Naive B cell (primary cell): ENCODE measurements at regions not wholly inside any gene's neighbourhood (a gene's known extent, or its start where the extent isn't known, plus 50 kb on each side); places are given as distances from the start of the nearest gene placed in this dataset.
"Not testable (repeated sequence)": the region's sequence is repeated elsewhere in the genome, so short reads cannot be mapped to it uniquely, and the experiment has no call there.

Experiments
- ATAC-seq, 2 donors: fragments of 150-1000 bp; cut with Tn5 transposase; 2 replicates each; pipeline ENCODE4 v1.10.0; 2021; ENCODE audit warnings: low read depth in 2 of 2, mild to moderate bottlenecking in 2 of 2, moderate library complexity in 2 of 2
- DNase-seq: peaks from one replicate; pipeline ENCODE4 v3.0.0; 2022
- H3K27ac Mint-ChIP-seq, 6 donors: one replicate each; pipeline ENCODE4 v1.8.0; 2020 to 2022; ENCODE audit warnings: mild to moderate bottlenecking in 6 of 6, mixed read lengths in 6 of 6, moderate library complexity in 5 of 6, inconsistent platforms in 2 of 6
- H3K27me3 Mint-ChIP-seq, 3 donors: one replicate each; pipeline ENCODE4 v1.8.0; 2021 to 2022; ENCODE audit warnings: mixed read lengths in 3 of 3, mild to moderate bottlenecking in 1 of 3
- H3K36me3 Mint-ChIP-seq, 2 donors: one replicate each; pipeline ENCODE4 v1.8.0; 2020 to 2022; ENCODE audit warnings: mixed read lengths in 2 of 2, inconsistent platforms in 1 of 2, mild to moderate bottlenecking in 1 of 2
- H3K4me1 Mint-ChIP-seq, 3 donors: one replicate each; pipeline ENCODE4 v1.8.0; 2020 to 2022; ENCODE audit warnings: mixed read lengths in 3 of 3, inconsistent platforms in 1 of 3, mild to moderate bottlenecking in 1 of 3, moderate library complexity in 1 of 3
- H3K4me3 Mint-ChIP-seq, 8 donors: one replicate each; pipeline ENCODE4 v1.8.0; 2020 to 2022; ENCODE audit warnings: mild to moderate bottlenecking in 8 of 8, mixed read lengths in 8 of 8, moderate library complexity in 8 of 8, inconsistent platforms in 2 of 8
- H3K9me3 Mint-ChIP-seq, 7 donors: one replicate each; pipeline ENCODE4 v1.8.0; 2020 to 2022; ENCODE audit warnings: mixed read lengths in 7 of 7, mild to moderate bottlenecking in 5 of 7, inconsistent platforms in 2 of 7, moderate library complexity in 1 of 7

GRCh38 chr13:52924289-52925148 is 76.1 kb upstream of the PCDH8 start:
- Mint-ChIP-seq H3K4me1 (peaks cover 12 to 19% (median 17%) of the 10 kb centered on the region in 3 donors), H3K27ac (no peak overlapping the region), H3K36me3 (no peaks in the 10 kb centered on the region), H3K9me3 (peaks cover 6 to 19% (median 13%) of the 10 kb centered on the region in 7 donors), H3K4me3 (no peak overlapping the region), H3K27me3 (peaks cover 0 to 20% (median 9%) of the 10 kb centered on the region in 3 donors)
- ATAC-seq (no peak), DNase-seq (no peak)

GRCh38 chr13:52922961-52923360 is 74.5 kb upstream of the PCDH8 start:
- DNase-seq (no peak), ATAC-seq (no peak)
- Mint-ChIP-seq H3K36me3 (peaks cover 0 to 1% of the 10 kb centered on the region in 2 donors), H3K4me3 (no peak overlapping the region), H3K27me3 (peaks cover 2 to 11% (median 5%) of the 10 kb centered on the region in 3 donors), H3K27ac (no peak overlapping the region), H3K4me1 (peaks cover 12 to 19% (median 17%) of the 10 kb centered on the region in 3 donors), H3K9me3 (peaks cover 9 to 24% (median 14%) of the 10 kb centered on the region in 7 donors)

GRCh38 chr13:52921194-52921593 is 72.8 kb upstream of the PCDH8 start:
- peak overlapping the region in 2 of 8 donors; percentile 4 to 82 for H3K4me3 Mint-ChIP-seq
- H3K9me3 Mint-ChIP-seq: peaks cover 9 to 32% (median 17%) of the 10 kb centered on the region in 7 donors
- H3K27me3 Mint-ChIP-seq: peaks cover 0 to 18% (median 11%) of the 10 kb centered on the region in 3 donors
- DNase-seq (peak; percentile 19), ATAC-seq (peak; percentile 87 to 94)
- peaks cover 15 to 19% (median 17%) of the 10 kb centered on the region in 3 donors for H3K4me1 Mint-ChIP-seq
- peak overlapping the region in 5 of 6 donors; percentile 14 to 98 (median 78) for H3K27ac Mint-ChIP-seq
- peaks cover 0 to 8% of the 10 kb centered on the region in 2 donors for H3K36me3 Mint-ChIP-seq

- peaks cover 15 to 17% (median 17%) of the 10 kb centered on the region in 3 donors for H3K4me1 Mint-ChIP-seq
- peaks cover 6 to 32% (median 14%) of the 10 kb centered on the region in 7 donors for H3K9me3 Mint-ChIP-seq
- peaks cover 4 to 11% (median 9%) of the 10 kb centered on the region in 3 donors for H3K27me3 Mint-ChIP-seq
- DNase-seq (no peak), ATAC-seq (no peak)
- no peak overlapping the region for H3K27ac Mint-ChIP-seq
- H3K36me3 Mint-ChIP-seq: peaks cover 0 to 8% of the 10 kb centered on the region in 2 donors
- no peak overlapping the region for H3K4me3 Mint-ChIP-seq
These were observed 68.1 kb upstream of the PCDH8 start for GRCh38 chr13:52916486-52916990.

GRCh38 chr13:52911340-52911739 is 62.9 kb upstream of the PCDH8 start:
- peaks cover 0 to 2% (median 0%) of the 10 kb centered on the region in 3 donors for H3K4me1 Mint-ChIP-seq
- H3K9me3 Mint-ChIP-seq: peaks cover 0 to 3% (median 0%) of the 10 kb centered on the region in 7 donors
- H3K36me3 Mint-ChIP-seq: no peaks in the 10 kb centered on the region
- no peak overlapping the region for H3K4me3 Mint-ChIP-seq
- H3K27ac Mint-ChIP-seq: no peak overlapping the region
- ATAC-seq (no peak), DNase-seq (no peak)
- H3K27me3 Mint-ChIP-seq: peaks cover 19 to 21% (median 21%) of the 10 kb centered on the region in 3 donors

GRCh38 chr13:52910318-52910717 is 61.9 kb upstream of the PCDH8 start:
- not testable (repeated sequence) for H3K4me3 Mint-ChIP-seq, H3K36me3 Mint-ChIP-seq, DNase-seq, H3K4me1 Mint-ChIP-seq, H3K9me3 Mint-ChIP-seq
- H3K27me3 Mint-ChIP-seq: peaks cover 19 to 31% (median 31%) of the 10 kb centered on the region in 3 donors
- peak; percentile 75 to 80 for ATAC-seq
- H3K27ac Mint-ChIP-seq: peak overlapping the region in 1 of 6 donors; percentile 67

- no peaks in the 10 kb centered on the region for H3K9me3 Mint-ChIP-seq
- H3K27me3 Mint-ChIP-seq: peaks cover 28 to 45% (median 44%) of the 10 kb centered on the region in 3 donors
- no peak overlapping the region for H3K4me3 Mint-ChIP-seq
- no peak overlapping the region for H3K27ac Mint-ChIP-seq
- H3K36me3 Mint-ChIP-seq: no peaks in the 10 kb centered on the region
- DNase-seq: no peak
- peaks cover 0 to 2% (median 0%) of the 10 kb centered on the region in 3 donors for H3K4me1 Mint-ChIP-seq
- ATAC-seq: no peak
These were observed 57.9 kb upstream of the PCDH8 start for GRCh38 chr13:52906122-52906903.

- H3K4me1 Mint-ChIP-seq: peaks cover 0 to 2% (median 0%) of the 10 kb centered on the region in 3 donors
- H3K36me3 Mint-ChIP-seq: no peaks in the 10 kb centered on the region
- H3K27ac Mint-ChIP-seq: no peak overlapping the region
- H3K9me3 Mint-ChIP-seq: no peaks in the 10 kb centered on the region
- H3K4me3 Mint-ChIP-seq: no peak overlapping the region
- no peak for ATAC-seq
- H3K27me3 Mint-ChIP-seq: peaks cover 25 to 44% (median 40%) of the 10 kb centered on the region in 3 donors
- no peak for DNase-seq
These were observed 57.3 kb upstream of the PCDH8 start for GRCh38 chr13:52905701-52906100.

- H3K4me1 Mint-ChIP-seq: no peaks in the 10 kb centered on the region
- DNase-seq (no peak), ATAC-seq (peak in 1 of 2 donors; percentile 54)
- no peak overlapping the region for H3K4me3 Mint-ChIP-seq
- no peaks in the 10 kb centered on the region for H3K36me3 Mint-ChIP-seq
- H3K27ac Mint-ChIP-seq: no peak overlapping the region
- peaks cover 25 to 38% (median 32%) of the 10 kb centered on the region in 3 donors for H3K27me3 Mint-ChIP-seq
- H3K9me3 Mint-ChIP-seq: no peaks in the 10 kb centered on the region
These were observed 54.9 kb upstream of the PCDH8 start for GRCh38 chr13:52903320-52903719.

- Mint-ChIP-seq H3K27me3 (peaks cover 9 to 17% (median 17%) of the 10 kb centered on the region in 3 donors), H3K36me3 (no peaks in the 10 kb centered on the region), H3K9me3 (no peaks in the 10 kb centered on the region), H3K4me3 (no peak overlapping the region), H3K27ac (peak overlapping the region in 1 of 6 donors; percentile 62), H3K4me1 (no peaks in the 10 kb centered on the region)
- ATAC-seq (no peak), DNase-seq (no peak)
These were observed 50.8 kb upstream of the PCDH8 start for GRCh38 chr13:52899206-52899605.
